PC-3 (cell line): ENCODE measurements at regions not wholly inside any gene's neighbourhood (a gene's known extent, or its start where the extent isn't known, plus 50 kb on each side); places are given as distances from the start of the nearest gene placed in this dataset.

Source experiments
- ATAC-seq: fragments of 200-7000 bp; cut with Tn5 transposase; 2 replicates; pipeline ENCODE4 v1.9.1; 2020; ENCODE audit warnings: mild to moderate bottlenecking, moderate library complexity
- BruUV-seq: library from RNA; stranded (reverse); fragments of 400-500 nt; replicated peaks from 2 replicates; lab custom pipeline; 2021; lab: Mats Ljungman, UMichigan
- CTCF ChIA-PET: fragments of 300-600 bp; sonication (Branson Sonifier 250); formaldehyde crosslinking; loops from one replicate; lab custom pipeline; 2022; ENCODE audit warnings: antibody characterized with exemption; lab: Charles Lee
- POLR2A ChIA-PET: fragments of 300-600 bp; sonication (Branson Sonifier 250); formaldehyde crosslinking; loops from one replicate; lab custom pipeline; 2022; ENCODE audit warnings: antibody characterized with exemption; ENCODE audit not compliant: unreplicated experiment; lab: Charles Lee
- DNase-seq: peaks from one replicate; pipeline ENCODE4 v3.0.0-alpha.2; 2015
- H2AFZ ChIP-seq: fragments of 300-600 bp; sonication (generic); 2 replicates; pipeline ENCODE4 v1.6.0; 2016; ENCODE audit warnings: antibody characterized with exemption, low read length
- H3F3A ChIP-seq: fragments of 300-600 bp; sonication (generic); one replicate; pipeline ENCODE4 v1.6.0; 2017; ENCODE audit warnings: antibody characterized with exemption, low read length, control low read depth, mild to moderate bottlenecking; ENCODE audit not compliant: unreplicated experiment
- H3K27ac ChIP-seq: fragments of 300-600 bp; sonication (generic); 2 replicates; pipeline ENCODE4 v1.5.1; 2016; ENCODE audit warnings: mild to moderate bottlenecking, low read length
- H3K27me3 ChIP-seq: fragments of 300-600 bp; sonication (generic); 2 replicates; pipeline ENCODE4 v1.6.1; 2016; ENCODE audit warnings: low read length, mixed read lengths
- H3K36me3 ChIP-seq: fragments of 300-600 bp; sonication (generic); 2 replicates; pipeline ENCODE4 v1.6.1; 2016; ENCODE audit warnings: low read depth, mixed run types, low read length, mixed read lengths
- H3K4me1 ChIP-seq: fragments of 300-600 bp; sonication (generic); 2 replicates; pipeline ENCODE4 v1.5.1; 2016; ENCODE audit warnings: low read length; ENCODE audit not compliant: insufficient read depth
- H3K4me2 ChIP-seq: fragments of 300-600 bp; sonication (generic); 2 replicates; pipeline ENCODE4 v1.6.0; 2016; ENCODE audit warnings: low read length
- H3K4me3 ChIP-seq: fragments of 300-600 bp; sonication (generic); 2 replicates; pipeline ENCODE4 v1.5.1; 2016; ENCODE audit warnings: mild to moderate bottlenecking, low read length, mixed read lengths
- H3K79me2 ChIP-seq: fragments of 300-600 bp; sonication (generic); 2 replicates; pipeline ENCODE4 v1.6.1; 2017; ENCODE audit warnings: low read length, mixed read lengths
- H3K9ac ChIP-seq: fragments of 300-600 bp; sonication (generic); 2 replicates; pipeline ENCODE4 v1.6.0; 2016; ENCODE audit warnings: mild to moderate bottlenecking, low read length
- H3K9me2 ChIP-seq: fragments of 300-600 bp; sonication (generic); replicated peaks from 2 replicates; pipeline ENCODE4 v1.6.1; 2016; ENCODE audit warnings: mixed run types, low read length, mixed read lengths
- H3K9me3 ChIP-seq: fragments of 300-600 bp; sonication (generic); 2 replicates; pipeline ENCODE4 v1.6.1; 2016; ENCODE audit warnings: low read length, mixed read lengths
- H4K20me1 ChIP-seq: fragments of 300-600 bp; sonication (generic); 2 replicates; pipeline ENCODE4 v1.6.1; 2016; ENCODE audit warnings: low read length, mixed read lengths
- CTCF ChIP-seq: fragments of 300-600 bp; sonication (generic); conservative IDR thresholded peaks from 2 replicates; pipeline ENCODE4 v1.5.1; 2017; ENCODE audit warnings: antibody characterized with exemption, low read depth, mild to moderate bottlenecking, low read length
- EZH2 ChIP-seq: fragments of 300-600 bp; sonication (generic); IDR thresholded peaks from one replicate; pipeline ENCODE4 v1.6.1; 2017; ENCODE audit warnings: antibody characterized with exemption, mild to moderate bottlenecking, low read length; ENCODE audit not compliant: unreplicated experiment
- EZH2phosphoT487 ChIP-seq: fragments of 300-600 bp; sonication (generic); IDR thresholded peaks from 2 replicates; pipeline ENCODE4 v1.6.1; 2018; ENCODE audit warnings: mild to moderate bottlenecking, antibody characterized with exemption, low read length, borderline replicate concordance
- intact Hi-C: fragments of 100-400 bp; cut with micrococcal nuclease; formaldehyde crosslinking; loops from 2 replicates; pipeline ENCODE4 v1.9.0; 2023

- Histone ChIP-seq H3K36me3 (no peaks in the 10 kb centered on the region), H3K4me3 (no peak overlapping the region), H3K9ac (no peak overlapping the region), H3K4me2 (no peak overlapping the region), H3K9me3 (no peaks in the 10 kb centered on the region), H3K27ac (no peak overlapping the region), H2AFZ (no peak overlapping the region), H3K4me1 (no peaks in the 10 kb centered on the region), H4K20me1 (no peaks in the 10 kb centered on the region), H3K27me3 (no peaks in the 10 kb centered on the region), H3K79me2 (no peaks in the 10 kb centered on the region), H3F3A (no peaks in the 10 kb centered on the region), H3K9me2 (no peaks in the 10 kb centered on the region)
- no TSS peak for BruUV-seq
- DNase-seq (no peak), ATAC-seq (no peak)
- ChIA-PET POLR2A (no interaction called here), CTCF (no interaction called here)
- no peak for TF ChIP-seq EZH2phosphoT487
- no peak for TF ChIP-seq CTCF
- TF ChIP-seq EZH2: no peak
- intact Hi-C loops: no loop called here
These were observed 260.1 kb downstream of the GPATCH2 start for GRCh38 chr1:217370757-217371156.

GRCh38 chr1:217369996-217370551 is 260.8 kb downstream of the GPATCH2 start:
- Histone ChIP-seq H3K36me3 (no peaks in the 10 kb centered on the region), H3K27ac (no peak overlapping the region), H3K4me1 (no peaks in the 10 kb centered on the region), H3K79me2 (no peaks in the 10 kb centered on the region), H3K9ac (no peak overlapping the region), H3K27me3 (no peaks in the 10 kb centered on the region), H3K4me3 (no peak overlapping the region), H3K9me3 (no peaks in the 10 kb centered on the region), H3K9me2 (no peaks in the 10 kb centered on the region), H4K20me1 (no peaks in the 10 kb centered on the region), H3K4me2 (no peak overlapping the region), H2AFZ (no peak overlapping the region), H3F3A (no peaks in the 10 kb centered on the region)
- intact Hi-C loops: no loop called here
- TF ChIP-seq EZH2phosphoT487: no peak
- no peak for TF ChIP-seq CTCF
- TF ChIP-seq EZH2: no peak
- ATAC-seq (no peak), DNase-seq (no peak)
- no TSS peak for BruUV-seq
- CTCF ChIA-PET: no interaction called here
- POLR2A ChIA-PET: no interaction called here

- ATAC-seq (no peak), DNase-seq (no peak)
- Histone ChIP-seq H3K4me1 (no peaks in the 10 kb centered on the region), H3K79me2 (no peaks in the 10 kb centered on the region), H2AFZ (no peak overlapping the region), H3K4me3 (no peak overlapping the region), H3K27ac (no peak overlapping the region), H3K9me2 (no peaks in the 10 kb centered on the region), H3F3A (no peaks in the 10 kb centered on the region), H3K27me3 (no peaks in the 10 kb centered on the region), H3K4me2 (no peak overlapping the region), H3K9ac (no peak overlapping the region), H3K36me3 (no peaks in the 10 kb centered on the region), H3K9me3 (no peaks in the 10 kb centered on the region), H4K20me1 (no peaks in the 10 kb centered on the region)
- POLR2A ChIA-PET: no interaction called here
- intact Hi-C loops: no loop called here
- BruUV-seq: no TSS peak
- CTCF ChIA-PET: no interaction called here
- no peak for TF ChIP-seq EZH2phosphoT487
- no peak for TF ChIP-seq EZH2
- no peak for TF ChIP-seq CTCF
These were observed 261.5 kb downstream of the GPATCH2 start for GRCh38 chr1:217369271-217369981.
